T follicular helper cell (primary cell): ENCODE measurements at regions not wholly inside any gene's neighbourhood (a gene's known extent, or its start where the extent isn't known, plus 50 kb on each side); places are given as distances from the start of the nearest gene placed in this dataset.
"Not testable (repeated sequence)": the region's sequence is repeated elsewhere in the genome, so short reads cannot be mapped to it uniquely, and the experiment has no call there.

Experiments used
- DNase-seq: peaks from one replicate; pipeline ENCODE4 v3.0.0-alpha.2; 2020; ENCODE audit warnings: low read depth

DNA sequence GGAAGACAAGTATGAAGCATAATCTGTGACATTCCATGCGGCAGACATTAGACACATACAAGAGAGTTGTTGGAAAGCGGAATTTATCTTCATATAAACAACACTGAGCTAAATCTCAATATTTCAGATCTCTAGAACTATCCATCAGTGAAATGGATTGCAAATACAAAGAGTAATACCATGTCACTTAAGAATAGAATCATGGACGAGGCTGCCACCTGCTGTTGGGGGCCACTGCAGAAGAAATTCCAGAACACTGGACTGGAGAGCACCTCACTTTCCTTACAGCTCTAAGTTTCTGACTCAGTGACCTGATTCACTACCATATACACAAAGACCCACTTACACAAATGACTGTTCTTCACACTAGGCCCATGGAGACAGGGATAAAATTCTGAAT is 346.7 kb downstream of the OR4F29 start:
- not testable (repeated sequence) for DNase-seq

DNA sequence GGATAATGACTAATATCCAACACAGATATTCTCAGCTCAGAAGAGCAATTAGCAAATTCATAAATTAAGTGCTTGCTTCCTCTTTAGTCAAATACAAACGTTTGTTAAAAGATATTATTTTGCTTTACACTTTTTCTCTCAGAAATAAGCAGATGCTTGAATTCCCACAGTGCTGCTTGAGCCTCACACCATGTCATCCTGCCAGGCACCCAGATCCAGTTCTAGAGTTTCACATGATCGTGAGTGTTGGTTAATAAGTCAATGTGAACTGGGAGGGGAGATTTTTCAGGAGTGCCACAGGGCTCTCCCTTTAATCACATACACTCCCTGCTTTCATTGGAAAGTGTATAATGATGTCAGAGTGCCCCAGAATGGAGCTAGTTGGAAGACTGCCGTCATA is 352.0 kb downstream of the OR4F29 start:
- not testable (repeated sequence) for DNase-seq

DNA sequence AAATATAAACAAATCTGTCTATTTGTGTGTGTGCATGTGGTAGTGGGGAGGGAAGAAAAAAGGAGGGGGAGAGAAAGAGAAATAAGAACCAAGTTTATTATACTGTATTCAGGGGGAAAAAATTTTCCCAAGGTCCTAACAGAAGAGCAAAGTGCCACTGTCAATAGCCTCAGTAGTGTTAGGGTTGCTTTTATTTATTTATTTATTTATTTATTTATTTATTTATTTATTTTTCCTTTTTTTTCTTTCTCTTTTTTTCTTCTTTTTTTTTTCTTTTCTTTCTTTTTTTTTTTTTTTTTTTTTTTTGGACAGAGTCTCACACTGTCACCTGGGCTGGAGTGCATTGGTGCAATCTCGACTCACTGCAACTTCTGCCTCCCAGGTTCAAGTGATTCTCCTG is 352.7 kb downstream of the OR4F29 start:
- not testable (repeated sequence) for DNase-seq

DNA sequence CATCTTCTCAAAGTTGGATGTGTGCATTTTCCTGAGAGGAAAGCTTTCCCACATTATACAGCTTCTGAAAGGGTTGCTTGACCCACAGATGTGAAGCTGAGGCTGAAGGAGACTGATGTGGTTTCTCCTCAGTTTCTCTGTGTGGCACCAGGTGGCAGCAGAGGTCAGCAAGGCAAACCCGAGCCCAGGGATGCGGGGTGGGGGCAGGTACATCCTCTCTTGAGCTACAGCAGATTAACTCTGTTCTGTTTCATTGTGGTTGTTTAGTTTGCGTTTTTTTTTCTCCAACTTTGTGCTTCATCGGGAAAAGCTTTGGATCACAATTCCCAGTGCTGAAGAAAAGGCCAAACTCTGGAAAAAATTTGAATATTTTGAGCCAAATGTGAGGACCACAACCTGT is 360.2 kb downstream of the OR4F29 start:
- not testable (repeated sequence) for DNase-seq

DNA sequence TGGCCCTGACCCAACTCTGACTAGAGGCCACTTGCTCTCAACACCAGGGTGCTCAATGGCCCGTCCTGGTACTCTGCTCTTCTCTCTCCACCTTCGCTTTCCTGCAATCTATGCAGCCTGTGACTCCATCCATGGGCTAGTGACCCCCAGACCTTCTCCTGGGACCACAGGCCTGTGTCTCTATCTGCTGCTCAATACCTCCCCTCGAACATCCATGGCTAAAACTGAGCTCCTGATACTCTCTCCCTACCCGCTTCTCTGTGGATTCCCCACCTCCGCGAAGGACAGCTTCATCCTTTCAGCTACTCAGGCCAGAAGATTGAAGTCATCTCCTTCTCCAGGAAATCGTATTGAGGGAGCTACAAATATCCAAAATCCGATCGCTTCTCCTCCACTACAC is 363.4 kb downstream of the OR4F29 start:
- DNase-seq, result not testable (repeated sequence)

DNA sequence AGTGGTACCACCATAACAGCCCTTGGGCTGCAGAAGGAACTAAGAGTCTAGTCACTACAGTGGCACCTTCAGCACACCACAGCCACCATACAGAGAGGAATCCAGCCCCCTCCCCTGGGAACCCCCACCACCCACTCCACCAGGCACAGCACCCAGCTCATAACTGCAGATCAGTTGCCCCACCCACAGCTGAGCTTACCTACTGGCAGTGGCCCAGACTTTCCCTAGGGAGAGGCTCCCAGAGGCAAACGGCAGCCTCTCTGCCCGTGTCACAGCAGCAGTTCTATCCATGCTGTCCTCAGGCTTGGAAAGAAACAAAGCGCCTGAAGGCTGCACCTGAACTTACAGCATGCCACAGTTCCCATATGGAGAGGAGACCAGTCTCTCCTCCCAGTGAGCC is 372.3 kb downstream of the OR4F29 start:
- not testable (repeated sequence) for DNase-seq

DNA sequence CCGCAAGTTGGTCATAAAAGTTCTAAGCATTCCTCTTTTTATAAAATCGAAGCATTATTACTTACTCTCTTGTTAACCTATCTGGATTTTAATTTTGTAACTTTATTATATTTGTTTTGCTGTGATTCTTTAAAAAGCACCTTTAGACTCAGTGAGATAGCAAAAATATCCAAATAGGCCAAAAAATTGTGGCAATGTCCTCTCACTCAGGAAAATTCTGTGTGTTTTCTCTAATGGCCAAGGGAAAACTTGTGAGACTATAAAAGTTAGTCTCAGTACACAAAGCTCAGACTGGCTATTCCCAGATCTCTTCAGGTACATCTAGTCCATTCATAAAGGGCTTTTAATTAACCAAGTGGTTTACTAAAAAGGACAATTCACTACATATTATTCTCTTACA is 386.4 kb downstream of the OR4F29 start, which contains the start of gene OR4F5:
Gene OR4F5 (plus strand): TSS at position 301 of the 400 bp plus-strand sequence.
- not testable (repeated sequence) for DNase-seq

DNA sequence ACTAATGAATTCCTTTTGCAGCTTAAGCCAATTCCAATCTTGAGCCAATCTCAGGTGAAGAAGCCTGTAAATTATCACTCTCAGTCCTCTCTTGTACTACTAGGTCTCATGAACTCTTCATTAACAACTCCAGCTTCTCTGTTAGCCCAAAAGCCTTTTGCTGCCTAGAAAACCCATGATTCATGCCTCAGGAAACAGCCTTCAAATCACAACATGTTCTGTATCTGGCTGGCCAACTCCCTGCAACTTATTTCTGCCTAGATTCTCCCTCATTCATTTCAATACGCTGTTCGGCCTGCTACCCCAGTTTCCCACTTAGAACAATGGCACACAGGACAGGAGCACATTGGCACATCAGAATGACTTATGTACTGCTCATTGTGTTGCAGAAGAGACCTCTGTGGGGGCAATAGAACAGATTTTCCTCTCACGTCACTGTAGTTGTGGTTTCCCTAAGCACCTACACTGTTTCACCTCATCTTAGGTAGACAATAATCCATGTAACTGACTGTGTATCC is 395.4 kb downstream of the OR4F29 start:
- not testable (repeated sequence) for DNase-seq

DNA sequence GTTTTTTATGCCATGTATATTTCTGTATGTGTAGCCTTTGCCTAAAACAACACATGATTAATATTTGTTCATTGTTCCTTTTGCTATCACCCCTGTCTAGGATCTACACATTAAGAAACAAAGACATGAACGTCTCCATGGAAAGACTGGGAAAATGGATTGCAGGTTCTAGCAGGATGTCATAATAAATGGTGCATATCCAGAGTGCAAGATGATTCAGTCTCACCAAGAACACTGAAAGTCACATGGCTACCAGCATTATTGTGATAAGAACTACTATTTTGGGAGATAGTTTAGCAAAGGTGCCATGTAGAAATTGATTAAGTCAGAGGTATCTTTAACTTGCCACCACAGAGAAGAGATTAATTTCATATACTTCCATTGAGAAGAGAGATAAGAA is 398.3 kb downstream of the OR4F29 start:
- DNase-seq, result not testable (repeated sequence)

DNA sequence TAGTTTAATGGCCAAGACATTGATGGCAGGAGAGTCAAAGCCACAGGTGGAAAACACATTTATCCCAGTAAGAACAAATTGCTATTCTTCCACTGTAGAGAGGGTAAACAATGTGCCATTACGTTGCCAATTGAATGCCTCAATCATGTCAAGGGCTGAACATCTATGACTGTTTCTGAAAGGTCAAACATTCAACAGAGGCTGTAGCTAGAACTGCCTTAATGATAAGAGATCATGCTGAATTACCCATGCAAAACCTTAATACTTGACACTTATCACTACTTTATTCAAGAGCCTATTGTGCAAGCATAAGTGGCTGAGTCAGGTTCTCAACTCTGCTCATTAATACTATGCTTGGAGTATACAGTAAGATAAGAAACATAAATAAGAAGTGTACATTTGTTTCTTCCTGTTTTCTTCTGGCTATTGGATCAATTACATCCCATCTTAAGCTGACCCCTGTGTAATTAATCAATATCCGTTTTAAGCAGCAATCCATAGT is 409.5 kb downstream of the OR4F29 start:
- not testable (repeated sequence) for DNase-seq

DNA sequence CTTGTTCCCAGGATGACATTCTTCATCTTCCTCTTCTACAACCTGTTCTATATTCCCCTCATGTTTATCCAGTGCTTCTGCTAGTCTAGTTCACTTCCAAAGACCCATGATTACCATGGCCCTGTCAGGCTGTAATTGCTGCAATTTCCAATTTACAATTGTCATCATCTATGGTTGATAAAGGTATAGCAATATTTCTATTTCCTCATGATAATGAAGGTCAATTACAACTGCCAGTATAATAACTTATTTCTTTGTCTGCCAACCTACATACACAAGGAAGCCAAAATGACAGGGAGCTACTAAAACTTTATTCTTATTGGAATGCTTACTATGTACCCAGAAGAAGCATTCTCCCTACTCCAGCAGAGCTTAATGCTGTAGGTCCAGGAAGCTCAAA is 410.3 kb downstream of the OR4F29 start:
- DNase-seq, result not testable (repeated sequence)

DNA sequence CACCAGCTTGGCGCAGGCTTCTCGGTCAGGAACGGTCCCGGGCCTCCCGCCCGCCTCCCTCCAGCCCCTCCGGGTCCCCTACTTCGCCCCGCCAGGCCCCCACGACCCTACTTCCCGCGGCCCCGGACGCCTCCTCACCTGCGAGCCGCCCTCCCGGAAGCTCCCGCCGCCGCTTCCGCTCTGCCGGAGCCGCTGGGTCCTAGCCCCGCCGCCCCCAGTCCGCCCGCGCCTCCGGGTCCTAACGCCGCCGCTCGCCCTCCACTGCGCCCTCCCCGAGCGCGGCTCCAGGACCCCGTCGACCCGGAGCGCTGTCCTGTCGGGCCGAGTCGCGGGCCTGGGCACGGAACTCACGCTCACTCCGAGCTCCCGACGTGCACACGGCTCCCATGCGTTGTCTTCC is 422.3 kb downstream of the OR4F29 start:
- not testable (repeated sequence) for DNase-seq

DNA sequence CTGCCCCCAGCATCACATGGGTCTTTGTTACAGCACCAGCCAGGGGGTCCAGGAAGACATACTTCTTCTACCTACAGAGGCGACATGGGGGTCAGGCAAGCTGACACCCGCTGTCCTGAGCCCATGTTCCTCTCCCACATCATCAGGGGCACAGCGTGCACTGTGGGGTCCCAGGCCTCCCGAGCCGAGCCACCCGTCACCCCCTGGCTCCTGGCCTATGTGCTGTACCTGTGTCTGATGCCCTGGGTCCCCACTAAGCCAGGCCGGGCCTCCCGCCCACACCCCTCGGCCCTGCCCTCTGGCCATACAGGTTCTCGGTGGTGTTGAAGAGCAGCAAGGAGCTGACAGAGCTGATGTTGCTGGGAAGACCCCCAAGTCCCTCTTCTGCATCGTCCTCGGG is 434.2 kb downstream of the OR4F29 start:
- DNase-seq, result not testable (repeated sequence)

DNA sequence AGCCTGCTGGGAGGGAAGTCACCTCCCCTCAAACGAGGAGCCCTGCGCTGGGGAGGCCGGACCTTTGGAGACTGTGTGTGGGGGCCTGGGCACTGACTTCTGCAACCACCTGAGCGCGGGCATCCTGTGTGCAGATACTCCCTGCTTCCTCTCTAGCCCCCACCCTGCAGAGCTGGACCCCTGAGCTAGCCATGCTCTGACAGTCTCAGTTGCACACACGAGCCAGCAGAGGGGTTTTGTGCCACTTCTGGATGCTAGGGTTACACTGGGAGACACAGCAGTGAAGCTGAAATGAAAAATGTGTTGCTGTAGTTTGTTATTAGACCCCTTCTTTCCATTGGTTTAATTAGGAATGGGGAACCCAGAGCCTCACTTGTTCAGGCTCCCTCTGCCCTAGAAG is 435.5 kb downstream of the OR4F29 start:
- DNase-seq, result not testable (repeated sequence)

DNA sequence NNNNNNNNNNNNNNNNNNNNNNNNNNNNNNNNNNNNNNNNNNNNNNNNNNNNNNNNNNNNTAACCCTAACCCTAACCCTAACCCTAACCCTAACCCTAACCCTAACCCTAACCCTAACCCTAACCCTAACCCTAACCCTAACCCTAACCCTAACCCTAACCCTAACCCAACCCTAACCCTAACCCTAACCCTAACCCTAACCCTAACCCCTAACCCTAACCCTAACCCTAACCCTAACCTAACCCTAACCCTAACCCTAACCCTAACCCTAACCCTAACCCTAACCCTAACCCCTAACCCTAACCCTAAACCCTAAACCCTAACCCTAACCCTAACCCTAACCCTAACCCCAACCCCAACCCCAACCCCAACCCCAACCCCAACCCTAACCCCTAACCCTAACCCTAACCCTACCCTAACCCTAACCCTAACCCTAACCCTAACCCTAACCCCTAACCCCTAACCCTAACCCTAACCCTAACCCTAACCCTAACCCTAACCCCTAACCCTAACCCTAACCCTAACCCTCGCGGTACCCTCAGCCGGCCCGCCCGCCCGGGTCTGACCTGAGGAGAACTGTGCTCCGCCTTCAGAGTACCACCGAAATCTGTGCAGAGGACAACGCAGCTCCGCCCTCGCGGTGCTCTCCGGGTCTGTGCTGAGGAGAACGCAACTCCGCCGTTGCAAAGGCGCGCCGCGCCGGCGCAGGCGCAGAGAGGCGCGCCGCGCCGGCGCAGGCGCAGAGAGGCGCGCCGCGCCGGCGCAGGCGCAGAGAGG is 441.3 kb downstream of the OR4F29 start:
- not testable (repeated sequence) for DNase-seq
